ENCODE measurements at regions not wholly inside any gene's neighbourhood (a gene's known extent, or its start where the extent isn't known, plus 50 kb on each side); places are given as distances from the start of the nearest gene placed in this dataset.

GRCh38 chrX:25175743-25176142 lies 160.0 kb upstream of the ARX start:
- TF ChIP-seq FOXK2 (IDR thresholded peaks at IDR 0.05): no peak
- no peak for TF ChIP-seq FOXA1 (IDR thresholded peaks at IDR 0.05)
- TF ChIP-seq L3MBTL2 (conservative IDR thresholded peaks at IDR 0.05): no peak
- no peak for TF ChIP-seq PKNOX1 (IDR thresholded peaks at IDR 0.05)
- TF ChIP-seq HDGF (IDR thresholded peaks at IDR 0.05; ENCODE audit: borderline replicate concordance): no peak
- no peak for TF ChIP-seq BHLHE40 (IDR thresholded peaks at IDR 0.05; ENCODE audit: borderline replicate concordance)
- TF ChIP-seq CTBP1 (IDR thresholded peaks at IDR 0.05; ENCODE audit: borderline replicate concordance): no peak
- no peak for TF ChIP-seq FOXM1 (IDR thresholded peaks at IDR 0.05; ENCODE audit: borderline replicate concordance)
- TF ChIP-seq LEF1 (IDR thresholded peaks at IDR 0.05; ENCODE audit: borderline replicate concordance): no peak
- TF ChIP-seq SUZ12 (IDR thresholded peaks at IDR 0.05): no peak
- no peak for TF ChIP-seq SP1 (IDR thresholded peaks at IDR 0.05)
- no peak for DNase-seq (ENCODE audit: extremely low spot score)
- POLR2A ChIA-PET: no interaction called here
- CTCF ChIA-PET: interaction anchor here (0.6 kb wide), 1 partner anchor 1124 kb away, joined by 4 read pairs; no protein-coding TSS in a partner anchor

- CTCF ChIA-PET: no interaction called here
- POLR2A ChIA-PET: no interaction called here
- TF ChIP-seq TARDBP (IDR thresholded peaks at IDR 0.05) (no peak), HDGF (IDR thresholded peaks at IDR 0.05; ENCODE audit: borderline replicate concordance) (no peak), FOXK2 (IDR thresholded peaks at IDR 0.05) (no peak)
- DNase-seq (ENCODE audit: extremely low spot score): no peak
These were observed 159.4 kb upstream of the ARX start for GRCh38 chrX:25175171-25175570.

- DNase-seq (ENCODE audit: extremely low spot score): no peak
- CTCF ChIA-PET: no interaction called here
- POLR2A ChIA-PET: no interaction called here
- TF ChIP-seq SP1 (IDR thresholded peaks at IDR 0.05) (no peak), ARNT (IDR thresholded peaks at IDR 0.05) (no peak), L3MBTL2 (conservative IDR thresholded peaks at IDR 0.05) (no peak), FOXA1 (IDR thresholded peaks at IDR 0.05) (no peak), HDGF (IDR thresholded peaks at IDR 0.05; ENCODE audit: borderline replicate concordance) (no peak)
These were observed 150.8 kb upstream of the ARX start for GRCh38 chrX:25166546-25166945.

GRCh38 chrX:25166145-25166544 lies 150.4 kb upstream of the ARX start:
- DNase-seq (ENCODE audit: extremely low spot score): no peak
- TF ChIP-seq FOXK2 (IDR thresholded peaks at IDR 0.05) (no peak), ZNF384 (IDR thresholded peaks at IDR 0.05) (no peak), PKNOX1 (IDR thresholded peaks at IDR 0.05) (no peak), HDGF (IDR thresholded peaks at IDR 0.05; ENCODE audit: borderline replicate concordance) (no peak), LEF1 (IDR thresholded peaks at IDR 0.05; ENCODE audit: borderline replicate concordance) (no peak), FOXA1 (IDR thresholded peaks at IDR 0.05) (no peak), ARNT (IDR thresholded peaks at IDR 0.05) (no peak), BHLHE40 (IDR thresholded peaks at IDR 0.05; ENCODE audit: borderline replicate concordance) (no peak), SUZ12 (IDR thresholded peaks at IDR 0.05) (no peak), NFRKB (IDR thresholded peaks at IDR 0.05) (no peak), TARDBP (IDR thresholded peaks at IDR 0.05) (no peak), SP1 (IDR thresholded peaks at IDR 0.05) (no peak)
- POLR2A ChIA-PET: no interaction called here
- CTCF ChIA-PET: interaction anchor here (0.5 kb wide), 1 partner anchor 16 kb away, joined by 3 read pairs; no protein-coding TSS in a partner anchor

GRCh38 chrX:25158635-25159034 lies 142.9 kb upstream of the ARX start:
- CTCF ChIA-PET: no interaction called here
- POLR2A ChIA-PET: no interaction called here
- no peak for TF ChIP-seq PKNOX1 (IDR thresholded peaks at IDR 0.05)
- no peak for TF ChIP-seq FOXM1 (IDR thresholded peaks at IDR 0.05; ENCODE audit: borderline replicate concordance)
- no peak for DNase-seq (ENCODE audit: extremely low spot score)

- ChIA-PET CTCF (no interaction called here), POLR2A (no interaction called here)
- no peak for TF ChIP-seq ARNT (IDR thresholded peaks at IDR 0.05)
- no peak for TF ChIP-seq NFRKB (IDR thresholded peaks at IDR 0.05)
- TF ChIP-seq FOXK2 (IDR thresholded peaks at IDR 0.05): no peak
- no peak for TF ChIP-seq HDGF (IDR thresholded peaks at IDR 0.05; ENCODE audit: borderline replicate concordance)
- TF ChIP-seq ZNF384 (IDR thresholded peaks at IDR 0.05): no peak
- TF ChIP-seq L3MBTL2 (conservative IDR thresholded peaks at IDR 0.05): no peak
- no peak for TF ChIP-seq LEF1 (IDR thresholded peaks at IDR 0.05; ENCODE audit: borderline replicate concordance)
- no peak for TF ChIP-seq FOXA1 (IDR thresholded peaks at IDR 0.05)
- TF ChIP-seq FOXM1 (IDR thresholded peaks at IDR 0.05; ENCODE audit: borderline replicate concordance): no peak
- TF ChIP-seq BHLHE40 (IDR thresholded peaks at IDR 0.05; ENCODE audit: borderline replicate concordance): no peak
- no peak for TF ChIP-seq TARDBP (IDR thresholded peaks at IDR 0.05)
- no peak for TF ChIP-seq PKNOX1 (IDR thresholded peaks at IDR 0.05)
- no peak for TF ChIP-seq SP1 (IDR thresholded peaks at IDR 0.05)
- no peak for TF ChIP-seq CTBP1 (IDR thresholded peaks at IDR 0.05; ENCODE audit: borderline replicate concordance)
- TF ChIP-seq ELF4 (IDR thresholded peaks at IDR 0.05): no peak
- TF ChIP-seq SUZ12 (IDR thresholded peaks at IDR 0.05): no peak
- DNase-seq (ENCODE audit: extremely low spot score): no peak
These were observed 141.1 kb upstream of the ARX start for GRCh38 chrX:25156832-25157231.

- no peak for DNase-seq (ENCODE audit: extremely low spot score)
- CTCF ChIA-PET: no interaction called here
- POLR2A ChIA-PET: no interaction called here
These were observed 140.6 kb upstream of the ARX start for GRCh38 chrX:25156323-25156722.

More at GRCh38 chrX:25156323-25156722, 140.6 kb upstream of the ARX start:
- TF ChIP-seq SUZ12 (IDR thresholded peaks at IDR 0.05): no peak
- no peak for TF ChIP-seq BHLHE40 (IDR thresholded peaks at IDR 0.05; ENCODE audit: borderline replicate concordance)
- no peak for TF ChIP-seq LEF1 (IDR thresholded peaks at IDR 0.05; ENCODE audit: borderline replicate concordance)
- TF ChIP-seq ELF4 (IDR thresholded peaks at IDR 0.05): no peak
- peak; percentile 21; the same call in 1 of the 2 replicates for TF ChIP-seq PKNOX1 (IDR thresholded peaks at IDR 0.05)
- no peak for TF ChIP-seq NFRKB (IDR thresholded peaks at IDR 0.05)
- TF ChIP-seq CTBP1 (IDR thresholded peaks at IDR 0.05; ENCODE audit: borderline replicate concordance): peak; percentile 69; the same call in 1 of the 2 replicates

All from HEK293T (cell line).